HL-60/S4 treated with phorbol 12-myristate 13-acetate at 8.2 ng/mL for 4 days and 3 days (cell line): ENCODE measurements at regions not wholly inside any gene's neighbourhood (a gene's known extent, or its start where the extent isn't known, plus 50 kb on each side); places are given as distances from the start of the nearest gene placed in this dataset.

Experiments
- in situ Hi-C: fragments of 300-500 bp; cut with MboI; formaldehyde crosslinking; loops from 2 replicates; pipeline ENCODE4 v1.15.0; 2022; ENCODE audit warnings: low sequenced_read_pairs

DNA sequence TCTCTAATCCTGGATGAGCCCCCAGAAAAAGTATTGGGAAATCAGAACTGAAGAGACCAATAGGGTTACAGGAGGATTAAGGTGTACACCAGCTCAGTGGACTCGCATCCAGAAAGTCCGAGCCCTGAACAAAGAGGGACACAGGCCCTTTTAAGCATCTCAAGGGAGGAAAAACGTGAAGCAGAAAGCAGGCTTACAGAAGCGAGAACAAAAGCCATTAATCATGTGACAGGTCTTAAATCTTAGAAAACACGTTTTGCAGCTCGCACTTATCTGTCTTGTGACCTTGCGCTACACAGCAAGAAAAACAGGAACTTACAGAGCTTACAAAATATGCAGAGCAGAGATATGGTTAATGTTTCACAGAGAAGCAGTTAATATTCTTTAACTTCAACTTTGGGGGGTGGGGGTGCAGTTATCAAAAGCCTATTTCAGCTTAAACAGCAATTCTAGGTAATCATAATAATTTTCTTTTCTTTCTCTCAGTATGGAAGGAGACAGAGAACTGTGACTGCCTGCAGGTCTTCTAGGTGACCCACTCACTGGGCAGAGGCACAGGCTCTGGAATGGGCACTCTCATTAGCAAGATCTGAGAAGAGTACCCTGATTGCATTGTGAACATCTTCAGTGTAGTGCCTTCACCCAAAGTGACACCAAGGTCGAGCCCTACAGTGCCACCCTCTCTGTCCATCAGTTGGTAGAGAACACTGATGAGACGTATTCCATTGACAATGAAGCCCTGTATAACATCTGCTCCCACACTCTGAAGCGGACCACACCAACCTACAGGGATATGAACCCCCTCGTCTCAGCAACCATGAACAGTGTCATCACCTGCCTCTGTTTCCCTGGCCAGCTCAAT, 65.0 kb upstream of the MOCS1 start:
- in situ Hi-C loops = no loop called here

DNA sequence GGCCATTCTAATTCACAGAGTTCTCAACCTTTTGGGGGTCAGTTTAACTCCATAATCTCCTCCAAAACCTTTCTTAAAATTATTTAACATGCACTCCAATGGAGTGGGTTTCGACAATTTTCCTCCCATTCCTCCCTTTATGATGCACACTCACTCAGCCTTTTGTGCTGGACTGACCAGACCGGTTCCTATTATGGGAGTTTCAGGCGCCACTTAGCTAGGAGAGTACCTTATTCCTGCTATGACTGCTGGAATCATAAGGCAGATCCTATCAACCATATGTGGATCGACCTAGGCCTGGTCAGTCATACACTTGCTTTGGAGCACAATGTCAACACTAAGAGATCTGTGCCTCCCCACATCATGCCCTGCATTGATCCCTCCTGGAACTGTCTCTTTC, 63.9 kb upstream of the MOCS1 start:
- in situ Hi-C loops = no loop called here

DNA sequence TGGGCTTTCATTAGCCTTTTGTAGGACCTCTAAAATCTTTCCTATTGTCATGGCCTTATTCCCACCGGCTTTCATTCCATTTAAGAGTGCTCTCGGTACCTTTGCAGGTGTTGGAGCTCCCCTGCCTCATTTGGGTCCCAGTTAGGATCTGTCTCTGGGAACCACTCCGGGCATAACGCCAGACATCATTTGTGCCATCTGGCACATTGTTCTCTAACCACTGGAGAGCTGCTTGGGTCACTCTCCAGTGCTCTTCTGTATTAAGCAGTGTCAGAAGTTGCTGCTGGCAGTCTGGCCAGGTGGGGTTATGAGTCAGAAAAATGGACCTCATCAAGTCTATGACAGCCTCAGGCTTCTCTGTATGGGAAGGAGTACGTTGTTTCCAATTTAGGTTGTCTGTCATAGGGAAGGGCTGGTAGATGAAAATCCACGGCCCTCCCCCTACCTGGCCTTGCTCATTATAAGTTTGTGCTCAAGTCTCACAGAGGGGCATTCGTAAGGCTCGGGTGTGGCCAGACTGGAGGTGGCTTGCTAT, 62.9 kb upstream of the MOCS1 start:
- in situ Hi-C loops = no loop called here

GRCh38 chr6:39995633-39996032, 61.4 kb upstream of the MOCS1 start:
- in situ Hi-C loops = no loop called here

GRCh38 chr6:39992861-39993622, 58.8 kb upstream of the MOCS1 start:
- in situ Hi-C loops = no loop called here
